ENCODE measurements at regions not wholly inside any gene's neighbourhood (a gene's known extent, or its start where the extent isn't known, plus 50 kb on each side); places are given as distances from the start of the nearest gene placed in this dataset.

- CTCF ChIA-PET (ENCODE audit: low intra/inter-chr PET ratio, low total read pairs): no interaction called here
Observed at GRCh38 chr9:80649001-80649420, 1040.3 kb downstream of the TLE1 start.

More at GRCh38 chr9:80649001-80649420, 1040.3 kb downstream of the TLE1 start:
- Histone ChIP-seq H3K27ac (ENCODE audit: extremely low read length, insufficient read depth, low read length) (no peak overlapping the region), H2AFZ (ENCODE audit: low read length) (no peak overlapping the region), H3K27me3 (ENCODE audit: control insufficient read depth in 1 of 2, insufficient read depth in 2 of 2, low read length in 2 of 2) (no peaks in the 10 kb centered on the region), H3K9ac (ENCODE audit: insufficient read depth, low read depth, low read length) (no peak overlapping the region), H3K4me2 (ENCODE audit: low read depth, low read length) (no peak overlapping the region), H3K79me2 (ENCODE audit: insufficient read depth, low read length) (no peaks in the 10 kb centered on the region), H3K4me1 (ENCODE audit: insufficient read depth, low read length) (no peaks in the 10 kb centered on the region), H3K36me3 (replicated peaks in 1 of 2; ENCODE audit: control insufficient read depth in 1 of 2, insufficient read depth in 2 of 2, low read length in 2 of 2) (no peaks in the 10 kb centered on the region), H3K9me3 (ENCODE audit: low read length) (0 out of 2 replicates have a peak, but pooled peaks cover 3% of the 10 kb centered on the region), H3K4me3 (replicated peaks in 1 of 3; ENCODE audit: insufficient read depth in 1 of 3, low read depth in 2 of 3, low read length in 3 of 3) (no peak overlapping the region), H4K20me1 (ENCODE audit: insufficient read depth, low read length) (no peaks in the 10 kb centered on the region)
- ATAC-seq (no peak), FAIRE-seq (no peak), DNase-seq (ENCODE audit: low spot score) (no peak)
- in situ Hi-C loops (cut with HindIII; ENCODE audit: extremely low pct_ligation_motif_present, low pct_unique_long_range_greater_than_20kb) (no loop called here), intact Hi-C loops (cut with micrococcal nuclease; ENCODE audit: unreplicated experiment) (no loop called here)
- BruUV-seq (replicated peaks): no TSS peak
- WGBS (ENCODE audit: low lambda C conversion rate): 0% methylated on average over 3 of the region's 3 CpGs
- TF ChIP-seq MAFK (conservative IDR thresholded peaks at IDR 0.05 in 1 of 2, IDR thresholded peaks at IDR 0.05 in 1 of 2; ENCODE audit: low read length in 2 of 2) (peak in 1 of 2 experiments; percentile 56; a peak in 2 of 4 replicates), RBAK (CRISPR knock-in tag; IDR thresholded peaks at IDR 0.05) (no peak), RNF219 (CRISPR knock-in tag; IDR thresholded peaks at IDR 0.05) (no peak), KLF16 (CRISPR knock-in tag; IDR thresholded peaks at IDR 0.05) (no peak), SNRNP70 (IDR thresholded peaks at IDR 0.05; ENCODE audit: low read depth, low read length) (no peak), SATB2 (CRISPR knock-in tag; IDR thresholded peaks at IDR 0.05) (no peak), MAFF (IDR thresholded peaks at IDR 0.05; ENCODE audit: low read depth, low read length) (peak; percentile 22; the same call in 1 of the 2 replicates), HNRNPL (IDR thresholded peaks at IDR 0.05; ENCODE audit: low read depth, low read length) (no peak), ZNF276 (CRISPR knock-in tag; IDR thresholded peaks at IDR 0.05; ENCODE audit: low read depth) (no peak), ZNF552 (CRISPR knock-in tag; IDR thresholded peaks at IDR 0.05; ENCODE audit: borderline replicate concordance) (no peak)
- POLR2A ChIA-PET: no interaction called here
